ENCODE measurements at regions not wholly inside any gene's neighbourhood (a gene's known extent, or its start where the extent isn't known, plus 50 kb on each side); places are given as distances from the start of the nearest gene placed in this dataset.

GRCh38 chr6:23620911-23621401 is 505.1 kb upstream of the NRSN1 start:
- H3K27me3 Mint-ChIP-seq (ENCODE audit: low read depth), result no peaks in the 10 kb centered on the region
- no peaks in the 10 kb centered on the region for H3K4me1 Mint-ChIP-seq (ENCODE audit: low read depth)
- peaks cover 3% of the 10 kb centered on the region for H3K9me3 Mint-ChIP-seq (ENCODE audit: insufficient read depth)
- H3K36me3 Mint-ChIP-seq (ENCODE audit: low read depth), result no peaks in the 10 kb centered on the region
- POLR2A ChIA-PET, result no interaction called here
- no peak overlapping the region for H3K4me3 Mint-ChIP-seq
- DNase-seq (no peak), ATAC-seq (no peak)
- CTCF ChIA-PET, result no interaction called here
- no peak overlapping the region for H3K27ac Mint-ChIP-seq

- Mint-ChIP-seq H3K4me1 (ENCODE audit: low read depth) (no peaks in the 10 kb centered on the region), H3K36me3 (ENCODE audit: low read depth) (no peaks in the 10 kb centered on the region), H3K9me3 (ENCODE audit: insufficient read depth) (no peaks in the 10 kb centered on the region), H3K27ac (no peak overlapping the region), H3K4me3 (no peak overlapping the region), H3K27me3 (ENCODE audit: low read depth) (no peaks in the 10 kb centered on the region)
- DNase-seq (no peak), ATAC-seq (no peak)
- CTCF ChIA-PET, result no interaction called here
- POLR2A ChIA-PET, result no interaction called here
Observed at GRCh38 chr6:23630726-23631635, 495.0 kb upstream of the NRSN1 start.

- ChIA-PET CTCF (no interaction called here), POLR2A (no interaction called here)
- no peaks in the 10 kb centered on the region for H3K36me3 Mint-ChIP-seq (ENCODE audit: low read depth)
- no peak overlapping the region for H3K27ac Mint-ChIP-seq
- no peaks in the 10 kb centered on the region for H3K9me3 Mint-ChIP-seq (ENCODE audit: insufficient read depth)
- ATAC-seq, result no peak
- no peak overlapping the region for H3K4me3 Mint-ChIP-seq
- DNase-seq, result no peak
- H3K27me3 Mint-ChIP-seq (ENCODE audit: low read depth), result no peaks in the 10 kb centered on the region
- H3K4me1 Mint-ChIP-seq (ENCODE audit: low read depth), result no peaks in the 10 kb centered on the region
Observed at GRCh38 chr6:23633996-23634395, 492.0 kb upstream of the NRSN1 start.

- ATAC-seq, result no peak
- DNase-seq, result no peak
- Mint-ChIP-seq H3K27ac (no peak overlapping the region), H3K36me3 (ENCODE audit: low read depth) (no peaks in the 10 kb centered on the region), H3K9me3 (ENCODE audit: insufficient read depth) (no peaks in the 10 kb centered on the region), H3K4me1 (ENCODE audit: low read depth) (no peaks in the 10 kb centered on the region), H3K4me3 (no peak overlapping the region), H3K27me3 (ENCODE audit: low read depth) (no peaks in the 10 kb centered on the region)
- ChIA-PET POLR2A (no interaction called here), CTCF (no interaction called here)
Observed at GRCh38 chr6:23635150-23635549, 490.9 kb upstream of the NRSN1 start.

GRCh38 chr6:23637296-23637695 is 488.7 kb upstream of the NRSN1 start:
- ChIA-PET CTCF (no interaction called here), POLR2A (no interaction called here)
- H3K27ac Mint-ChIP-seq, result no peak overlapping the region
- ATAC-seq (no peak), DNase-seq (no peak)
- H3K36me3 Mint-ChIP-seq (ENCODE audit: low read depth), result no peaks in the 10 kb centered on the region
- no peaks in the 10 kb centered on the region for H3K9me3 Mint-ChIP-seq (ENCODE audit: insufficient read depth)
- H3K4me1 Mint-ChIP-seq (ENCODE audit: low read depth), result no peaks in the 10 kb centered on the region
- H3K4me3 Mint-ChIP-seq, result no peak overlapping the region
- no peaks in the 10 kb centered on the region for H3K27me3 Mint-ChIP-seq (ENCODE audit: low read depth)

- ChIA-PET CTCF (no interaction called here), POLR2A (no interaction called here)
- Mint-ChIP-seq H3K9me3 (ENCODE audit: insufficient read depth) (no peaks in the 10 kb centered on the region), H3K27me3 (ENCODE audit: low read depth) (no peaks in the 10 kb centered on the region), H3K4me3 (no peak overlapping the region), H3K27ac (no peak overlapping the region), H3K36me3 (ENCODE audit: low read depth) (no peaks in the 10 kb centered on the region), H3K4me1 (ENCODE audit: low read depth) (no peaks in the 10 kb centered on the region)
- no peak for ATAC-seq
- no peak for DNase-seq
Observed at GRCh38 chr6:23642849-23643248, 483.2 kb upstream of the NRSN1 start.

- Mint-ChIP-seq H3K4me3 (no peak overlapping the region), H3K27me3 (ENCODE audit: low read depth) (no peaks in the 10 kb centered on the region), H3K27ac (no peak overlapping the region), H3K4me1 (ENCODE audit: low read depth) (no peaks in the 10 kb centered on the region), H3K36me3 (ENCODE audit: low read depth) (no peaks in the 10 kb centered on the region), H3K9me3 (ENCODE audit: insufficient read depth) (no peaks in the 10 kb centered on the region)
- CTCF ChIA-PET, result no interaction called here
- ATAC-seq (no peak), DNase-seq (no peak)
- POLR2A ChIA-PET, result no interaction called here
Observed at GRCh38 chr6:23647045-23647444, 479.0 kb upstream of the NRSN1 start.

GRCh38 chr6:23650676-23651075 is 475.3 kb upstream of the NRSN1 start:
- no peaks in the 10 kb centered on the region for H3K4me1 Mint-ChIP-seq (ENCODE audit: low read depth)
- ATAC-seq (no peak), DNase-seq (no peak)
- H3K4me3 Mint-ChIP-seq, result no peak overlapping the region
- no peak overlapping the region for H3K27ac Mint-ChIP-seq
- no peaks in the 10 kb centered on the region for H3K27me3 Mint-ChIP-seq (ENCODE audit: low read depth)
- H3K9me3 Mint-ChIP-seq (ENCODE audit: insufficient read depth), result no peaks in the 10 kb centered on the region
- ChIA-PET CTCF (no interaction called here), POLR2A (no interaction called here)
- H3K36me3 Mint-ChIP-seq (ENCODE audit: low read depth), result no peaks in the 10 kb centered on the region

GRCh38 chr6:23654745-23655144 is 471.3 kb upstream of the NRSN1 start:
- H3K27me3 Mint-ChIP-seq (ENCODE audit: low read depth), result no peaks in the 10 kb centered on the region
- no peak overlapping the region for H3K27ac Mint-ChIP-seq
- no peaks in the 10 kb centered on the region for H3K9me3 Mint-ChIP-seq (ENCODE audit: insufficient read depth)
- H3K4me3 Mint-ChIP-seq, result no peak overlapping the region
- ChIA-PET CTCF (no interaction called here), POLR2A (no interaction called here)
- ATAC-seq, result no peak
- DNase-seq, result no peak
- H3K36me3 Mint-ChIP-seq (ENCODE audit: low read depth), result no peaks in the 10 kb centered on the region
- H3K4me1 Mint-ChIP-seq (ENCODE audit: low read depth), result no peaks in the 10 kb centered on the region

- Mint-ChIP-seq H3K36me3 (ENCODE audit: low read depth) (no peaks in the 10 kb centered on the region), H3K4me3 (no peak overlapping the region), H3K27me3 (ENCODE audit: low read depth) (no peaks in the 10 kb centered on the region), H3K27ac (no peak overlapping the region), H3K4me1 (ENCODE audit: low read depth) (no peaks in the 10 kb centered on the region), H3K9me3 (ENCODE audit: insufficient read depth) (no peaks in the 10 kb centered on the region)
- ATAC-seq, result no peak
- ChIA-PET CTCF (no interaction called here), POLR2A (no interaction called here)
- no peak for DNase-seq
Observed at GRCh38 chr6:23655525-23655924, 470.5 kb upstream of the NRSN1 start.

GRCh38 chr6:23656255-23657194 is 469.5 kb upstream of the NRSN1 start:
- ChIA-PET CTCF (no interaction called here), POLR2A (no interaction called here)
- H3K4me1 Mint-ChIP-seq (ENCODE audit: low read depth), result no peaks in the 10 kb centered on the region
- DNase-seq (no peak), ATAC-seq (no peak)
- H3K27me3 Mint-ChIP-seq (ENCODE audit: low read depth), result no peaks in the 10 kb centered on the region
- no peak overlapping the region for H3K4me3 Mint-ChIP-seq
- no peak overlapping the region for H3K27ac Mint-ChIP-seq
- H3K36me3 Mint-ChIP-seq (ENCODE audit: low read depth), result no peaks in the 10 kb centered on the region
- no peaks in the 10 kb centered on the region for H3K9me3 Mint-ChIP-seq (ENCODE audit: insufficient read depth)

GRCh38 chr6:23659125-23659524 is 466.9 kb upstream of the NRSN1 start:
- Mint-ChIP-seq H3K36me3 (ENCODE audit: low read depth) (no peaks in the 10 kb centered on the region), H3K27ac (no peak overlapping the region), H3K4me3 (no peak overlapping the region), H3K27me3 (ENCODE audit: low read depth) (no peaks in the 10 kb centered on the region), H3K9me3 (ENCODE audit: insufficient read depth) (no peaks in the 10 kb centered on the region), H3K4me1 (ENCODE audit: low read depth) (no peaks in the 10 kb centered on the region)
- CTCF ChIA-PET, result no interaction called here
- DNase-seq (no peak), ATAC-seq (no peak)
- POLR2A ChIA-PET, result no interaction called here

Measured in activated CD8-positive, alpha-beta T cell treated with anti-CD3 and anti-CD28 coated beads, Interleukin-2, amount 10 ng/mL, durations not matched to agents 7 days and 5 days (primary cell).